Upper lobe of left lung (tissue), 6 donors: ENCODE measurements at regions not wholly inside any gene's neighbourhood (a gene's known extent, or its start where the extent isn't known, plus 50 kb on each side); places are given as distances from the start of the nearest gene placed in this dataset.

Experiments
- ATAC-seq, 2 donors: fragments of 200-7000 bp; cut with Tn5 transposase; one replicate each; pipeline ENCODE4 v1.9.1; 2022; ENCODE audit warnings: mild to moderate bottlenecking in 2 of 2, moderate library complexity in 2 of 2; ENCODE audit not compliant: low FRiP score in 2 of 2
- DNase-seq, 2 donors: peaks; one replicate each; pipeline ENCODE4 v3.0.0-alpha.2; 2019 to 2020
- H3K27ac ChIP-seq, 4 donors: fragments of 200-600 bp; sonication (generic); one replicate each; pipeline ENCODE4 v1.5.1; 2016 to 2019
- H3K27me3 ChIP-seq, 4 donors: fragments of 200-600 bp; sonication (generic); one replicate each; pipeline ENCODE4 v1.5.1; 2017 to 2019
- H3K36me3 ChIP-seq, 4 donors: fragments of 200-600 bp; sonication (generic); one replicate each; pipeline ENCODE4 v1.5.1; 2016 to 2019
- H3K4me1 ChIP-seq, 4 donors: fragments of 200-600 bp; sonication (generic); one replicate each; pipeline ENCODE4 v1.5.1; 2018 to 2019
- H3K4me3 ChIP-seq, 4 donors: fragments of 200-600 bp; sonication (generic); one replicate each; pipeline ENCODE4 v1.5.1; 2017 to 2019; ENCODE audit warnings: mild to moderate bottlenecking in 2 of 4, moderate library complexity in 1 of 4
- H3K9me3 ChIP-seq, 4 donors: fragments of 200-600 bp; sonication (generic); one replicate each; pipeline ENCODE4 v1.5.1; 2018 to 2019
- EP300 ChIP-seq, 4 donors: sonication (generic); formaldehyde crosslinking; IDR thresholded peaks; one replicate each; pipeline ENCODE4 v1.5.1; 2017; ENCODE audit warnings: antibody characterized with exemption in 4 of 4, control low read depth in 2 of 4
- POLR2A ChIP-seq, 4 donors: fragments of 450-650 bp; IDR thresholded peaks; one replicate each; pipeline ENCODE4 v1.5.1; 2016 to 2017; ENCODE audit warnings: antibody characterized with exemption in 4 of 4, mild to moderate bottlenecking in 2 of 4
- POLR2AphosphoS5 ChIP-seq, 2 donors: sonication (generic); formaldehyde crosslinking; IDR thresholded peaks; one replicate each; pipeline ENCODE4 v1.5.1; 2017; ENCODE audit warnings: antibody characterized with exemption in 2 of 2
- WGBS, 2 donors: methylation state at CpG; one replicate each; pipeline ENCODE4 v1.1.5; 2017 to 2018; 5-methylcytosine and 5-hydroxymethylcytosine counted together
- TF ChIP-seq, protein P1 (sequence below), 6 experiments: fragments of 450-650 bp in 4 of 6; fragments of 200-600 bp in 2 of 6; sonication (generic) in 2 of 6; IDR thresholded peaks; one replicate each; pipeline ENCODE4 v1.5.1; 2016 to 2019; ENCODE audit warnings: antibody characterized with exemption in 6 of 6
- donor health status: DM: no; HTN: no; CAD: no; lungs with moderate emphysema.
- donor health status: DM: no; HTN: yes; CAD: no; lungs with severe emphysema.

DNA sequence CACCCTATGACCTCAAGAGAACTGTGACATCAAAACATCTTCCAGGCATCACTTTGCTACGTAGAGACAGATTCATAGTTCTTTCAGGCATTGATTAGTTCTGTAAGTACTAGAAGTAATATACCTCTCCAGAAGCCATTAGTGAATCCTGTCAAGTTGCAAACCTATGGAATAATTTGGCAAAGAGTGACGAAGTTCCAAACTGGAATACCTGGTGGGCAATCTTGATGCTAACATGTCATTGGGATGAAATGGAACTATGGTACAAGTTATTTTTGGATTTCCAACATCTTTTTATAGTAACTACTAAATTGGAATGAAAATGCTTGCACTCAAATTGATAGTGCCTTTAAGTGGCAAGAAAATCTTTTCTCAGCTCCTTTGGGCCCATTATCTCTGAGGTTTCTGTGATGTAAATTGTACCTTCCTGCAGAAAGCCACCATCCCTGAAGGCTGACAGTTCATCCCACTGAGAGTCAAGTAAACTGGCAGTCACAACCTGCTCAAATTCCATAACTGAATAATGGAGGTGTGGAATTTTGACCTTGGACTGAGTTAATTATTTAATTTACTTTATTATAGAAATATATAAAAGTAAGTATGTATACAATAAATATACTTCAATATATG, 435.5 kb downstream of the DTWD2 start:
- TF ChIP-seq EP300 (IDR thresholded peaks at IDR 0.05) = no peak
- TF ChIP-seq, protein P1, sequence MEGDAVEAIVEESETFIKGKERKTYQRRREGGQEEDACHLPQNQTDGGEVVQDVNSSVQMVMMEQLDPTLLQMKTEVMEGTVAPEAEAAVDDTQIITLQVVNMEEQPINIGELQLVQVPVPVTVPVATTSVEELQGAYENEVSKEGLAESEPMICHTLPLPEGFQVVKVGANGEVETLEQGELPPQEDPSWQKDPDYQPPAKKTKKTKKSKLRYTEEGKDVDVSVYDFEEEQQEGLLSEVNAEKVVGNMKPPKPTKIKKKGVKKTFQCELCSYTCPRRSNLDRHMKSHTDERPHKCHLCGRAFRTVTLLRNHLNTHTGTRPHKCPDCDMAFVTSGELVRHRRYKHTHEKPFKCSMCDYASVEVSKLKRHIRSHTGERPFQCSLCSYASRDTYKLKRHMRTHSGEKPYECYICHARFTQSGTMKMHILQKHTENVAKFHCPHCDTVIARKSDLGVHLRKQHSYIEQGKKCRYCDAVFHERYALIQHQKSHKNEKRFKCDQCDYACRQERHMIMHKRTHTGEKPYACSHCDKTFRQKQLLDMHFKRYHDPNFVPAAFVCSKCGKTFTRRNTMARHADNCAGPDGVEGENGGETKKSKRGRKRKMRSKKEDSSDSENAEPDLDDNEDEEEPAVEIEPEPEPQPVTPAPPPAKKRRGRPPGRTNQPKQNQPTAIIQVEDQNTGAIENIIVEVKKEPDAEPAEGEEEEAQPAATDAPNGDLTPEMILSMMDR (IDR thresholded peaks at IDR 0.05) = no peak
- TF ChIP-seq POLR2A (IDR thresholded peaks at IDR 0.05) = no peak
- TF ChIP-seq POLR2AphosphoS5 (IDR thresholded peaks at IDR 0.05) = no peak
- Histone ChIP-seq H3K4me3 (no peak overlapping the region), H3K9me3 (no peaks in the 10 kb centered on the region), H3K4me1 (no peaks in the 10 kb centered on the region), H3K27me3 (no peaks in the 10 kb centered on the region), H3K36me3 (no peaks in the 10 kb centered on the region), H3K27ac (no peak overlapping the region)
- DNase-seq (no peak), ATAC-seq (no peak)
- 69 to 95% methylated on average over 2 of the region's 2 CpGs for WGBS, 2 donors

DNA sequence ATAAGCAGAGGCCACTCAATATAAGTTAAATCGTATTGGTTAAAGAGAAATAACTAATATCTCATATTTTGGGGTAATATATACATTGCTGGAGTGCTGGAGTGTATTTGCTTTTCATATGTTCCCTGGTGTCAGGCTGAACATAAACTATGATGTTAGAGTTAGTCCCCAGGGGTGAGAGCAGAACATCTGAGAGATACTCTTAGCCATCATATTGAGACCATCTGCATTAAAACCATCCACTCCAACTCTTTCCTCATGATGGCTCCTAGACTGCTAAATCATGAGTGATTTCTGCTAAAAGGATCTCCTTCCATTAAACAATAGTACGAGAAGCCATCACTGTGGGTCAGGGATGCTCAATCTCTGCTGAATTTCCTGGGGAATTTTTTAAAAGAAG, 436.2 kb downstream of the DTWD2 start:
- no peaks in the 10 kb centered on the region for H3K36me3 ChIP-seq
- DNase-seq (no peak), ATAC-seq (no peak)
- 82 to 85% methylated on average over 2 of the region's 2 CpGs for WGBS, 2 donors
- no peaks in the 10 kb centered on the region for H3K27me3 ChIP-seq
- no peak overlapping the region for H3K27ac ChIP-seq
- H3K4me3 ChIP-seq = no peak overlapping the region
- H3K4me1 ChIP-seq = no peaks in the 10 kb centered on the region
- no peaks in the 10 kb centered on the region for H3K9me3 ChIP-seq
- TF ChIP-seq POLR2A (IDR thresholded peaks at IDR 0.05) (no peak), EP300 (IDR thresholded peaks at IDR 0.05) (no peak), POLR2AphosphoS5 (IDR thresholded peaks at IDR 0.05) (no peak)
- TF ChIP-seq, protein P1 (IDR thresholded peaks at IDR 0.05) = no peak

DNA sequence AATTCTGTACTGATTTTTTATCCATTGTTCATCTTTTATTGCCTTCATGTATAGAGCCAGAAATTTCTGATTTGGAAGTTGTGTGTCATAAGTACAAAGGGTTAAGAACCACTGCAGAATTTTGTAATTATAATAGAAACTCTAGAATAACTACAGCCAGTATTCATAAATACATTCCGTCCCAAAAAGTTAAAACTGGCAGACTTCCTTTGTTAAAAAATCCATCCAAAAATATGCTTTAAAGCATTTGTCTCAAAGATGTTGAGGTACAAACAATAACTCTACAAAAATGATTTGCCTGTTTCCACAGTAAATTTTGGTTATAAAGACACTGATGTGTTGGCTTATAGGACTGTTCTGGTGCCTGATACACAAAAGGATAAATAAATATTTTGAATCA, 436.6 kb downstream of the DTWD2 start:
- Histone ChIP-seq H3K4me1 (no peaks in the 10 kb centered on the region), H3K27ac (no peak overlapping the region), H3K9me3 (no peaks in the 10 kb centered on the region), H3K27me3 (no peaks in the 10 kb centered on the region), H3K4me3 (no peak overlapping the region), H3K36me3 (no peaks in the 10 kb centered on the region)
- TF ChIP-seq POLR2A (IDR thresholded peaks at IDR 0.05) (no peak), POLR2AphosphoS5 (IDR thresholded peaks at IDR 0.05) (no peak), EP300 (IDR thresholded peaks at IDR 0.05) (no peak)
- TF ChIP-seq, protein P1 (IDR thresholded peaks at IDR 0.05) = no peak
- DNase-seq (no peak), ATAC-seq (no peak)
- WGBS, 2 donors = 72 to 77% methylated on average over 1 of the region's 1 CpG

DNA sequence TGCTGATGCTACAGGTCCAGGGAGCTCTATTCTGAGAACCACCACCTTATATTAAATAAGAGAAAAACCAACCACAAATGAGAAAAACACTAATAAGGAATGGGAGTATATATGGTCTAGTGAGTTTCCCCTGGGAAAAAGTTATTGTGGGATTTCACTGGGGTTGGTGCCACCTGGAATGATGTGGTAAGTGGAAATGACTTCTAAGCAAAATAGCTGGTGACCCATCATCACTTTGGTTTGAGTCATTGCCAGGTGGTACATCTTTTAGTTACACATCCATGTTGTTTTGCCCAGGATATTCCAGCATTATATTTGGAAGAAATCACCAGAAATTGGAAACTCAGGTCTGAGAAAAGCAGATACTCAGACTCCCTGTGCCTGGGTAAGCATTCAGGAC, 437.3 kb downstream of the DTWD2 start:
- Histone ChIP-seq H3K27ac (no peak overlapping the region), H3K4me3 (no peak overlapping the region), H3K36me3 (no peaks in the 10 kb centered on the region), H3K9me3 (no peaks in the 10 kb centered on the region), H3K4me1 (no peaks in the 10 kb centered on the region), H3K27me3 (no peaks in the 10 kb centered on the region)
- no peak for TF ChIP-seq POLR2AphosphoS5 (IDR thresholded peaks at IDR 0.05)
- TF ChIP-seq, protein P1 (IDR thresholded peaks at IDR 0.05) = no peak
- no peak for DNase-seq
- no peak for ATAC-seq
